COLO668 (cell line): ENCODE measurements at regions not wholly inside any gene's neighbourhood (a gene's known extent, or its start where the extent isn't known, plus 50 kb on each side); places are given as distances from the start of the nearest gene placed in this dataset.

Source experiments
- DNase-seq: peaks from one replicate; lab custom pipeline; 2025; ENCODE audit not compliant: unreplicated experiment; lab: John Stamatoyannopoulos, UW

GRCh38 chr18:41754332-41754731 is 200.7 kb upstream of the PIK3C3 start:
- DNase-seq, result no peak

GRCh38 chr18:41753826-41754225 is 201.2 kb upstream of the PIK3C3 start:
- no peak for DNase-seq

GRCh38 chr18:41752826-41753225 is 202.2 kb upstream of the PIK3C3 start:
- DNase-seq, result no peak

- no peak for DNase-seq
Observed at GRCh38 chr18:41751652-41752051, 203.4 kb upstream of the PIK3C3 start.

GRCh38 chr18:41751161-41751560 is 203.9 kb upstream of the PIK3C3 start:
- no peak for DNase-seq

GRCh38 chr18:41747723-41748242 is 207.3 kb upstream of the PIK3C3 start:
- DNase-seq, result no peak

GRCh38 chr18:41745166-41746049 is 209.6 kb upstream of the PIK3C3 start:
- DNase-seq, result peak; percentile 79

GRCh38 chr18:41744421-41745030 is 210.5 kb upstream of the PIK3C3 start:
- DNase-seq, result no peak

- no peak for DNase-seq
Observed at GRCh38 chr18:41737218-41737617, 217.8 kb upstream of the PIK3C3 start.

GRCh38 chr18:41734917-41735316 is 220.1 kb upstream of the PIK3C3 start:
- DNase-seq, result no peak

GRCh38 chr18:41732356-41732755 is 222.7 kb upstream of the PIK3C3 start:
- DNase-seq, result no peak

GRCh38 chr18:41731884-41732283 is 223.2 kb upstream of the PIK3C3 start:
- DNase-seq, result no peak

- DNase-seq, result no peak
Observed at GRCh38 chr18:41724195-41724594, 230.8 kb upstream of the PIK3C3 start.

- DNase-seq, result no peak
Observed at GRCh38 chr18:41721103-41721790, 233.8 kb upstream of the PIK3C3 start.

GRCh38 chr18:41720226-41720625 is 234.8 kb upstream of the PIK3C3 start:
- DNase-seq, result no peak

- no peak for DNase-seq
Observed at GRCh38 chr18:41719808-41720207, 235.2 kb upstream of the PIK3C3 start.

- DNase-seq, result no peak
Observed at GRCh38 chr18:41714872-41715271, 240.2 kb upstream of the PIK3C3 start.

- no peak for DNase-seq
Observed at GRCh38 chr18:41713969-41714825, 240.8 kb upstream of the PIK3C3 start.

GRCh38 chr18:41706301-41706700 is 248.7 kb upstream of the PIK3C3 start:
- DNase-seq, result no peak

- DNase-seq, result no peak
Observed at GRCh38 chr18:41703744-41704530, 251.1 kb upstream of the PIK3C3 start.
